NB4 (cell line): ENCODE measurements at regions not wholly inside any gene's neighbourhood (a gene's known extent, or its start where the extent isn't known, plus 50 kb on each side); places are given as distances from the start of the nearest gene placed in this dataset.

ENCODE experiments used
- MAX ChIP-seq: IDR thresholded peaks from 2 replicates; pipeline ENCODE4 v1.6.1; 2011; ENCODE audit warnings: low read depth, low read length
- MYC ChIP-seq: IDR thresholded peaks from 2 replicates; pipeline ENCODE4 v1.6.1; 2011; ENCODE audit warnings: low read depth, low read length
- POLR2A ChIP-seq: IDR thresholded peaks from 2 replicates; pipeline ENCODE4 v1.6.1; 2011; ENCODE audit warnings: mild to moderate bottlenecking; ENCODE audit not compliant: insufficient read length; ENCODE audit errors: extremely low read depth
- TF ChIP-seq, protein P1 (sequence below): IDR thresholded peaks from one replicate; pipeline ENCODE4 v1.5.1; 2012; ENCODE audit warnings: low read depth, low read length

DNA sequence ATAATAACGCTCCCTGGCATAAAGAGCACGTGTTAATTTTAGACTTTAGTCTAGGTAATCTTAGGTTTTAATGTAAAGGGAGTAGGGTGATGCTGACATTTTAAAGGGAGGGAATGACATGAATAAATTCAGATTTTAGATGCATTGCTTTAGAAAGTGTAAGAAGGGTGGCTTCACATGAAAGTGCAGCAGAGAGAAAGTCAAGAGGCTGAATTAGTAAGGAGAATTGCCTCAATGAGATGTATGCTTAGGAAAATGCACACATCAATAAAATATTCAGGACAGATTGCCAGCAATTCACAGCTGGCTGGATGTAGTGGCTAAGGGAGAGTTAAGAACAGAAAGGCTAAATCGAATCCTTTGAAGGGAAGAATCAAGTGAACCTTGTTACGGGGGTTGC, 165.5 kb upstream of the CDH19 start:
- TF ChIP-seq POLR2A (no peak), MAX (no peak), MYC (no peak)
- TF ChIP-seq, protein P1, sequence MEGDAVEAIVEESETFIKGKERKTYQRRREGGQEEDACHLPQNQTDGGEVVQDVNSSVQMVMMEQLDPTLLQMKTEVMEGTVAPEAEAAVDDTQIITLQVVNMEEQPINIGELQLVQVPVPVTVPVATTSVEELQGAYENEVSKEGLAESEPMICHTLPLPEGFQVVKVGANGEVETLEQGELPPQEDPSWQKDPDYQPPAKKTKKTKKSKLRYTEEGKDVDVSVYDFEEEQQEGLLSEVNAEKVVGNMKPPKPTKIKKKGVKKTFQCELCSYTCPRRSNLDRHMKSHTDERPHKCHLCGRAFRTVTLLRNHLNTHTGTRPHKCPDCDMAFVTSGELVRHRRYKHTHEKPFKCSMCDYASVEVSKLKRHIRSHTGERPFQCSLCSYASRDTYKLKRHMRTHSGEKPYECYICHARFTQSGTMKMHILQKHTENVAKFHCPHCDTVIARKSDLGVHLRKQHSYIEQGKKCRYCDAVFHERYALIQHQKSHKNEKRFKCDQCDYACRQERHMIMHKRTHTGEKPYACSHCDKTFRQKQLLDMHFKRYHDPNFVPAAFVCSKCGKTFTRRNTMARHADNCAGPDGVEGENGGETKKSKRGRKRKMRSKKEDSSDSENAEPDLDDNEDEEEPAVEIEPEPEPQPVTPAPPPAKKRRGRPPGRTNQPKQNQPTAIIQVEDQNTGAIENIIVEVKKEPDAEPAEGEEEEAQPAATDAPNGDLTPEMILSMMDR: no peak
